ENCODE measurements at regions not wholly inside any gene's neighbourhood (a gene's known extent, or its start where the extent isn't known, plus 50 kb on each side); places are given as distances from the start of the nearest gene placed in this dataset.

- TF ChIP-seq CTCF (conservative IDR thresholded peaks at IDR 0.05) = no peak
- TF ChIP-seq ZFX (IDR thresholded peaks at IDR 0.05) = no peak
Observed at GRCh38 chr1:14372526-14372925, 226.0 kb upstream of the KAZN start.

All from C4-2B (cell line).